NCI-H82 treated with DMSO at 0.1 percent for 48 hours (cell line): ENCODE measurements at regions not wholly inside any gene's neighbourhood (a gene's known extent, or its start where the extent isn't known, plus 50 kb on each side); places are given as distances from the start of the nearest gene placed in this dataset.
"Not testable (repeated sequence)": the region's sequence is repeated elsewhere in the genome, so short reads cannot be mapped to it uniquely, and the experiment has no call there.

ENCODE experiments used
- DNase-seq: peaks from one replicate; lab custom pipeline; 2025; ENCODE audit not compliant: unreplicated experiment; lab: John Stamatoyannopoulos, UW

- DNase-seq: not testable (repeated sequence)
Measured at GRCh38 chr2:101645886-101646285, 51.6 kb upstream of the MAP4K4 start.

- no peak for DNase-seq
Measured at GRCh38 chr2:101644842-101645383, 52.6 kb upstream of the MAP4K4 start.

- DNase-seq: no peak
Measured at GRCh38 chr2:101643004-101643524, 54.4 kb upstream of the MAP4K4 start.

DNA sequence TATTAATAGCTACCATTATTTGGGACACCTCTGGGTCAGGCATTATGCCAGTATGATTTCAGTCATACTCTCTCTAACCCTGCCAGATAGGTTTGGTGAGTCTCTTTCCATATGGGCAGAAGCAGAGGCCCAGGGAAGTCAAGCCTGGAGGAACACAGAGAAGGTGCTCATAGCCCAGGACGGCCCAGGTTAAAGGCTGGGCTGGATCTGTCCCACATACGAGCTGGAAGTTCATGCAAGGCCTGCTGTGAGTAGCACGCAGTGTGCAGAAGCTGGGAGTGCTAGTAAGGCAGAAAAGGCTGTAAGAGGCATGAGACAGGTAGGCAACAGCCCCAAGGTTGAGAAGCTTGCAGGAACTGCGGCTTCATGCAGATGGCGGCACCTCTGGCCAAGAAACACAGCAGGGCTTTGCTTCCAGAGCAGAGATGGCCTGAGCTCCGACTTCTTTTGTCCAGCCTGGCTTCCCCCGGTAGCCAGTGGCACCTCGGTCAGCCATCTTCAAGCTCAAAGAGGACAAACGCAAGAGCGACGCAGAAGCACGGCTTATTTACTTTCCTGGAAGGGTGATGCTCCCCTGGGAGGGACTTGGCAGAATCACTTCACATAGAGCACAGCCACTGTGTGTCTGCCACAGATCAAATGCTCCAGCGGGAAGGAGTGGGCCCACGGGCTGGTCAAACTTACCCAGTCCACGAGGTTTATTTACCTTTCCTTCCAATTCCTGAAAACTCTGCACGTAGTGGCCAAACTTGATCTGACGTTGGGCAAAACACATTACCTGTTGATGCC is 58.5 kb upstream of the MAP4K4 start:
- DNase-seq: no peak

DNA sequence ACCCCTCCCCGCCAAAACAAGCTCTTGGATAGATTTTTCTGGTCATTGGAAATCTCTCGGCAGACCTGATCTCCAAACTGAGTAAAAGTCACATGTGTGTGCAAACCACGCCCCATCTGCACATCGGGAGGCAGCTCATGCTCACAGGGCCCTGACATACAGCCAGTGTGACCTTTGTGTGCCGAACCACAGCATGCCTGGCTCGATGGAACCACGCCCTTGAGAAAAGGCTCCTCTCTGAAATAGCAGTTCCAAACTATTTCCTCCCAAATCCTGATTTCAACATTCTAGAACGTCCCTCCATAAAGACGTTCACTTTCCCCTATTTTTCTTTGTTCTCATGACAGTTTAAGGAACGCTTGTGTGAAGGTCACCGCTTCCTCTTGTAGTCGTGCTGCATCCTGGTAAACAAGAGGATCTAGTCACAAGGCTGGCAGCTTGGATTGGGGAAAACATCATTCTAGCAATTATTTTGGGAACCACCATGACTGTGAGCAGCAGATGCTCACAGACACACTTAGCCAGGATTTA is 59.3 kb upstream of the MAP4K4 start:
- no peak for DNase-seq

- DNase-seq: no peak
Measured at GRCh38 chr2:101630224-101630949, 67.1 kb upstream of the MAP4K4 start.

DNA sequence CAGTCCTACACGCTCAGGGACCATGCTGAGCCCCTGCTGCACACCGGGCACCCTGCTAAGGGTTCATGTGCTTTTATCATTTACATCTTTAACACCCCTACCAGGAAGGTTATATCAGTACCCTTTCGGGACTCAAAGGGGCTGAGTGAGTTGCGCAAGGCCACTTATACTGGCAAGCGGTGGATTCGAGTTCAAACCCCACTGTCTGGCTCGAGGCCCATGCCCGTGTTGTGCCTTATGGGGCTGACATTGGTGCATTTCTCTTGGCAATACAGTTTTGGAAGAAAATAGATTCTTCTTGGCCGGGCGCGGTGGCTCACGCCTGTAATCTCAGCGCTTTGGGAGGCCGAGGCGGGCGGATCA is 69.5 kb upstream of the MAP4K4 start:
- DNase-seq: no peak

DNA sequence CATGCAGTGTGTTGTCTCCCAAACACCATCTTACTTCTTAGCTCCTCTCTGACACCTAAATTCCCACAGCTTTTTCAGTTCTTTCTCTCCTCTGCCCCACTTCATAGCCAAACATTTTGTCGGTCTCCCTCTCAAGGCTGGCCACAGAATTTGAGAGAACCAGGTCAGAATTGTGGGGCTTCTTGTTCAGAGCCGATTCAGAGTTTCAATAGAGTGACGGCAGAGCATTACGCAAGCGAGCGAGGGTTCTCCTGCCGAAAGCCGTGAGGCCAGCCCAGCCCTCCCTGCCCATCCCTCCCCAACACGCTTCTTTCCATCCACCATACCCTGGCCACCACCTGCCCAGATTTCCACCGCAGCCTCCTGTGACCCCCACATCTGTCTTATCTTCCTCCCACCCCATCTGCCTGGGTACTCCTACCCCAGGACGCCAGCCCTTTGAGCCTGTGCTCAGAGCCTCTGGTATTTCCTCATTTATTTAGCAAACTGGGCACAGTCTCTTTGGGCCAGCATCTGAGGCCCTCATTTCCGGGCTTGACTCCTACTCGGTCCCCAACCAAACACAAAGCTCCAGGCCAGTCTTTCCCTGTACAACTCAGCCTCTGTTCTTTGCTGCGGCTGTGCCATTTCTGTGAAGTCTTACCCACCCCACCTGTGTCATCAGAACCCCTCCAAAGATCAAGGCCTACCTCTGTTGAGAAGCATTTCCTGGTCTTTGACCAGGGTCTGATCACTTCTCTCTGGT is 70.0 kb upstream of the MAP4K4 start:
- DNase-seq: no peak

- not testable (repeated sequence) for DNase-seq
Measured at GRCh38 chr2:101625814-101626213, 71.7 kb upstream of the MAP4K4 start.

DNA sequence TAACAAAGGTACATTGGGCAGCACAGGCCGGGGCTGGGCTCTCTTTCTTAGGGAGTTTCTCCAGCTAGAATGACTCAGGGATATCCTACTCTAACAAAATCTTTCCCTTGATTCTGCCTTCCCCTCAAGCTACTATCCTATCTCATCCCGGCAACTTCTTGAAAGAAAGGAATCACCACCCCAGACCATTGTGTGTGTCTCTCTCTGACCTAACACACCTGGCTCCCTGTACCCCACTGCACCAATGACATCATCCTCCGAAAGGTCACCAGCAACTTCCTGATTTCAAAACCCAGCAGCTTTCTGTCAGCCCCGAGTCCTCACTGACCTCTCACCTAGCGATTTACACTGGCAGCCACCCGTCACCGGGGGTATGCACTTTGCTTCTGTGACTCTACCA is 72.1 kb upstream of the MAP4K4 start:
- DNase-seq: no peak

- no peak for DNase-seq
Measured at GRCh38 chr2:101624706-101625332, 72.7 kb upstream of the MAP4K4 start.

DNA sequence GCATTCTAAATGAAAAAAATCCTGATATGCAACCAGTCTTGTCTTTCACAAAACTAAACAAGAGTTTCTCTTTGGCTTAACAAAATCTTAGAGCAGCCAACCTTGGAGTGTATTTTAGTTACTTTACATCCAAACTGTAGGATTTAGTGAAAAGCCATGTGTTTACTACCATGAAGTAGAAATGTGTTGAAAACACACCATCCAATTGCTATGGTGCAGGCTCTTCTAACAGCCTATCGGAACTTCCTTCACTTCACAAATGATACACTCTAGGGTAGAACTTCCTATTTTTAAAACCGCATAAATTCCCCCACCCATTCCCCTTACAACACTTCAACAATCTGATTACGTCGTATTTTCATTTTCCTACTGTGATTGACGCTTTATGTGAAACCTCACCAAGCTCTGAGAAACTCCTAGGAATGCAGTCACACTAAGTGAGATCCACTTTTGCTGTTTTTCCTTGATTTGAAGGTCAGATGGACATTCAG is 74.4 kb upstream of the MAP4K4 start:
- no peak for DNase-seq

GRCh38 chr2:101622210-101623030 is 75.1 kb upstream of the MAP4K4 start:
- no peak for DNase-seq

DNA sequence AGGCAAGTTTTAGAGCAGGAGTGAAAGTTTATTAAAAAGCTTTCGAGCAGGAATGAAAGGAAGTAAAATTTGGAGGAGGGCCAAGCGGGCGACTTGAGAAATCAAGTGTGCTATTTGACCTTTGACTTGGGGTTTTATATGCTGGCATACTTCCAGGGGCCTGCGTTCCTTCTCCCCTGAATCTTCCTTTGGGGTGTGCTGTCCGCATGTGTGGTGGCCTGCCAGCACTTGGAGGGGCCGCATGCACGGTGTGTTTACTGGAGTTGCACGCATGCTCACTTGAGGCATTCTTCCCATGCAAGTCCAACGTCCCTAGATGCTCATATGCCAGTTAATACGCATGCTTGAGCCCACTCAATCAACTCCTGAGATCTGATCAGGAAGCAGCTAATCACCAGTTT is 78.3 kb upstream of the MAP4K4 start:
- DNase-seq: no peak

DNA sequence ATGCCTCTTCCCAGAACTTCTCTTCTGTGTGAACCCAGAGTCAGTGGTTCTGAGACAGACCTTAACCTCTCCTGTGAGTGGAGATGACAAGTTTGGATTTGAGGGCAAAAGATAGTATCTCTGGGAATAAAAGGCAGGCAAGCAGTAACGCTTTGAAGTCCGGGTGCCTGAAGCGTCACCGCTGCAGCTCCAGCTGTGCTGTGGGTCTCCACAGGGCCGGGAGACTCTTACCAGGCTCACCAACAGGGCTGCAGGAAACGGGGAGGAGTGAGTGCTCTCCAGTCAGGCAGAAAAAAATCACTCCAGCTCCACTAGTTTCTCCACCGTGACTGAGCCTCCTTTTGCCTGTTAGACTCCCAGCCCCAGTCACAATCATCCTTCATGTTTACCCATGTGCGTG is 79.7 kb upstream of the MAP4K4 start:
- no peak for DNase-seq

DNA sequence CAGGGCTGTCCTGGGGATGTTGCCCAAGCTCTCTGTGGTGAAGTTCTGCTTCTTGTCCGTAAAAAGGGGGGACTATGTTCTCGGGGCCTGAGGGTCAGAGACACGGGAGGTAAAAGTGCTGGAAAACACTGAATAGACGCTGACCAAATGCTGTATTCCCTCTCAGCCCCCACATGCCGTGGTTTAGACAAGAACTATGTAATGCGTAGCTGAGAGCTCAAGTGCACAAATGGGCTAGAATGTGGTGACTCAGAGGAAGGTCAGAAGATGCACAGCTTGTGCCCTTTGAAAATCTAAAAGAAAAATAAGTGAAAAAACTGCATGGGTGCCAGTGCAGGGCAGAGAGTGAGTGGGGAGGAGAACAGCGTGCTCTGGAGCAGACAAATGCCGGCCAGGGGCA is 80.3 kb upstream of the MAP4K4 start:
- no peak for DNase-seq

DNA sequence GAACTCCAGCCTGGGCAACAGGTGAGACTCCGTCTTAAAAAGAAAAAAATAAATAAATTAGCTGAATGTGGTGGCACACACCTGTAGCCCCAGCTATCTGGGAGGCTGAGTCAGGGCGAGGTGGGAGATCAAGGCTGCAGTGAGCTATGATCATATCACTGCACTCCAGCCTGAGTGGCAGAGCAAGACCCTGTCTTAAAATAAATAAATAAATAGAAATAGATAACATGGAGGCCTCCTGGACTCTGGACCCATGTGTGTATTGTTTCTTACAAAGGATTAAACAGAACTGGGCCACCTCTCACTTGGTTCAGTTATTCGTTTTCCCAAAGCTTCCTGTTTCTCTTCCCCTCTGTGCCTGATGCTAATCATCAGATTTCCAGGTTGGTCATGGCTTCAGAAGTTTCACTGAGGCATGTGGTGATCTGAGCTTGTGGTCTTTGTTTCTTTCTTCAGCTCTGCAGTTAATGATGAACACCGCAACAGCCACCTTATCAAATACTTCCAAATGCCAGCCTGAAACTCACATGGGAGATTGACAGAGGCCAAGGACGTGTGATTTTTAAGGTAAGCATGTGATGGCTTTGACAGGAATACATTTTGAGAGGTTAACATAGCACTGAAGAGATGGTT is 83.3 kb upstream of the MAP4K4 start:
- no peak for DNase-seq

- peak; percentile 29 for DNase-seq
Measured at GRCh38 chr2:101613056-101613704, 84.3 kb upstream of the MAP4K4 start.

- DNase-seq: no peak
Measured at GRCh38 chr2:101612019-101612418, 85.5 kb upstream of the MAP4K4 start.
